ENCODE measurements at regions not wholly inside any gene's neighbourhood (a gene's known extent, or its start where the extent isn't known, plus 50 kb on each side); places are given as distances from the start of the nearest gene placed in this dataset.

DNA sequence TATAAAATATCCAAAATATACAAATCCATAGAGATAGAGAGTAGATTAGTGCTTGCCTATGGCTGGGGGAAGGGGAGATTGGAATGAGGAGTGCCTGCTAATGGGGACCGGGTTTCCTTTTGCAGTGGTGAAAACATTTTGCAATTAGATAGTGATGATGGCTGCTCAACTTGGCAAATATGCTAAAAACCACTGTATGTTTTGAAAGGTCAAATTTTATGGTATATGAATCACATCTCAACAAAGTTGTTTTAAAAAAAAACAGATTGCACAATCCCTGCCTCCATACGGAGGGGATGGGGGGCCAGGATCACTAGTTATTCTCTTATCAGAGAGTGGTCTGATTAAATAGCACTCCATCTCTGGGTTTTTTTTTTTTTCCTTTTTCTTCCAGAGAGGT lies 76.9 kb upstream of the RIPOR2 start:
- TF ChIP-seq JUND (IDR thresholded peaks at IDR 0.05; ENCODE audit: low read length) (no peak), PHF8 (conservative IDR thresholded peaks at IDR 0.05; ENCODE audit: low read depth, low read length) (no peak), SP1 (IDR thresholded peaks at IDR 0.05; ENCODE audit: low read depth, low read length) (no peak), JUN (IDR thresholded peaks at IDR 0.05; ENCODE audit: low read depth, low read length) (no peak), ZNF274 (IDR thresholded peaks at IDR 0.05; ENCODE audit: borderline replicate concordance, extremely low read depth, low read length) (no peak), TBP (IDR thresholded peaks at IDR 0.05; ENCODE audit: low read depth, low read length) (no peak), EP300 (IDR thresholded peaks at IDR 0.05; ENCODE audit: borderline replicate concordance in 1 of 2, low read depth in 2 of 2, low read length in 2 of 2) (no peak), EZH2 (IDR thresholded peaks at IDR 0.05; ENCODE audit: low read depth, low read length, severe bottlenecking) (no peak), RAD21 (IDR thresholded peaks at IDR 0.05 in 1 of 2, conservative IDR thresholded peaks at IDR 0.05 in 1 of 2; ENCODE audit: low read depth in 2 of 2, low read length in 2 of 2) (no peak)
- TF ChIP-seq, protein P1, sequence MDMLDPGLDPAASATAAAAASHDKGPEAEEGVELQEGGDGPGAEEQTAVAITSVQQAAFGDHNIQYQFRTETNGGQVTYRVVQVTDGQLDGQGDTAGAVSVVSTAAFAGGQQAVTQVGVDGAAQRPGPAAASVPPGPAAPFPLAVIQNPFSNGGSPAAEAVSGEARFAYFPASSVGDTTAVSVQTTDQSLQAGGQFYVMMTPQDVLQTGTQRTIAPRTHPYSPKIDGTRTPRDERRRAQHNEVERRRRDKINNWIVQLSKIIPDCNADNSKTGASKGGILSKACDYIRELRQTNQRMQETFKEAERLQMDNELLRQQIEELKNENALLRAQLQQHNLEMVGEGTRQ (IDR thresholded peaks at IDR 0.05; ENCODE audit: low read length) = no peak
- TF ChIP-seq, protein P2, sequence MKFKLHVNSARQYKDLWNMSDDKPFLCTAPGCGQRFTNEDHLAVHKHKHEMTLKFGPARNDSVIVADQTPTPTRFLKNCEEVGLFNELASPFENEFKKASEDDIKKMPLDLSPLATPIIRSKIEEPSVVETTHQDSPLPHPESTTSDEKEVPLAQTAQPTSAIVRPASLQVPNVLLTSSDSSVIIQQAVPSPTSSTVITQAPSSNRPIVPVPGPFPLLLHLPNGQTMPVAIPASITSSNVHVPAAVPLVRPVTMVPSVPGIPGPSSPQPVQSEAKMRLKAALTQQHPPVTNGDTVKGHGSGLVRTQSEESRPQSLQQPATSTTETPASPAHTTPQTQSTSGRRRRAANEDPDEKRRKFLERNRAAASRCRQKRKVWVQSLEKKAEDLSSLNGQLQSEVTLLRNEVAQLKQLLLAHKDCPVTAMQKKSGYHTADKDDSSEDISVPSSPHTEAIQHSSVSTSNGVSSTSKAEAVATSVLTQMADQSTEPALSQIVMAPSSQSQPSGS (IDR thresholded peaks at IDR 0.05; ENCODE audit: low read length) = no peak
- TF ChIP-seq, protein P3, sequence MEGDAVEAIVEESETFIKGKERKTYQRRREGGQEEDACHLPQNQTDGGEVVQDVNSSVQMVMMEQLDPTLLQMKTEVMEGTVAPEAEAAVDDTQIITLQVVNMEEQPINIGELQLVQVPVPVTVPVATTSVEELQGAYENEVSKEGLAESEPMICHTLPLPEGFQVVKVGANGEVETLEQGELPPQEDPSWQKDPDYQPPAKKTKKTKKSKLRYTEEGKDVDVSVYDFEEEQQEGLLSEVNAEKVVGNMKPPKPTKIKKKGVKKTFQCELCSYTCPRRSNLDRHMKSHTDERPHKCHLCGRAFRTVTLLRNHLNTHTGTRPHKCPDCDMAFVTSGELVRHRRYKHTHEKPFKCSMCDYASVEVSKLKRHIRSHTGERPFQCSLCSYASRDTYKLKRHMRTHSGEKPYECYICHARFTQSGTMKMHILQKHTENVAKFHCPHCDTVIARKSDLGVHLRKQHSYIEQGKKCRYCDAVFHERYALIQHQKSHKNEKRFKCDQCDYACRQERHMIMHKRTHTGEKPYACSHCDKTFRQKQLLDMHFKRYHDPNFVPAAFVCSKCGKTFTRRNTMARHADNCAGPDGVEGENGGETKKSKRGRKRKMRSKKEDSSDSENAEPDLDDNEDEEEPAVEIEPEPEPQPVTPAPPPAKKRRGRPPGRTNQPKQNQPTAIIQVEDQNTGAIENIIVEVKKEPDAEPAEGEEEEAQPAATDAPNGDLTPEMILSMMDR (IDR thresholded peaks at IDR 0.05; ENCODE audit: control extremely low read depth in 1 of 3, insufficient read depth in 1 of 3, low read depth in 1 of 3, low read length in 3 of 3) = no peak

Measured in H1 (cell line).